Fibroblast of mammary gland (primary cell): ENCODE measurements at regions not wholly inside any gene's neighbourhood (a gene's known extent, or its start where the extent isn't known, plus 50 kb on each side); places are given as distances from the start of the nearest gene placed in this dataset.
A peak's percentile ranks its signal among the peaks of the same experiment; 100 is the strongest.
"Not testable (repeated sequence)": the region's sequence is repeated elsewhere in the genome, so short reads cannot be mapped to it uniquely, and the experiment has no call there.

ENCODE experiments used
- DNase-seq: peaks from one replicate; pipeline ENCODE4 v3.0.0-alpha.2; 2010; ENCODE audit warnings: low read depth
- H3K4me3 ChIP-seq: 2 replicates; pipeline ENCODE4 v1.5.1; 2011; ENCODE audit warnings: low read depth, mild to moderate bottlenecking, low read length, moderate library complexity; ENCODE audit not compliant: control insufficient read depth
- TF ChIP-seq, protein P1 (sequence below): conservative IDR thresholded peaks from 2 replicates; pipeline ENCODE4 v1.5.1; 2011; ENCODE audit warnings: low read depth, low read length, inconsistent platforms; ENCODE audit not compliant: control insufficient read depth, insufficient read depth

DNA sequence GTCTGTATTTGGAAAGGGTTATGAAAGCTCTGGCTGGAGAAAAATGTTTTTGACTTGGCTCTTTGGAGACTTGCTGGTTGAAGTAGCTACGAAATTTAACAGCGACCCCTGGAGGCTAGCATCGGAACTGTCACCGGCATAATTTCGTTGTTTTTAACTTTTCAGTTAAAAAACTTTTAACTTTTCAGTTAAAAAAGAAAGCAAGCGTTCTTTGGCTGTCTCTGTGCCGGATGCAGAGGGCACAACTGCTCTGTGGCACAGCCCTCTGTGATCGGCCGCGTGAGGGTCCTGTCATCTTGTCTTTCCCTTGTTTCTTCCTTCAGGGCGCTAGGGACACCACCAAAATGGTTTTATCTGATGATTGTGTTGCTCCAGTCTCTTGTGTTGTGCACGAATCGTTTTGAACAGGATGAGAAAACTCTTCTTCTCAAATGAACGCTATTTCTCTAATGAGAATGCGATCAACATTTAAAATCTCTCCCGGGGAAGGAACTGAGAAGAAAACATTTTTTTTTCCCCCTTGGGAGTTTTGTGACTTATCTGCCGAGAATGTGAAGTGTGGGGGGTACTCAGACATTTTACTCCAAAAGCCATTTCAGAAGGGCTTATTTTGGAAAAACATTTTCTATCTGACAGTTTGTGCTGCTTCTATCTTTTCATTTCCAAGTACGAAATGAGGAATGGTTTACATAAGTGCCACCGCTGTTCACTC lies 57.1 kb downstream of the ADCYAP1 start:
- TF ChIP-seq, protein P1, sequence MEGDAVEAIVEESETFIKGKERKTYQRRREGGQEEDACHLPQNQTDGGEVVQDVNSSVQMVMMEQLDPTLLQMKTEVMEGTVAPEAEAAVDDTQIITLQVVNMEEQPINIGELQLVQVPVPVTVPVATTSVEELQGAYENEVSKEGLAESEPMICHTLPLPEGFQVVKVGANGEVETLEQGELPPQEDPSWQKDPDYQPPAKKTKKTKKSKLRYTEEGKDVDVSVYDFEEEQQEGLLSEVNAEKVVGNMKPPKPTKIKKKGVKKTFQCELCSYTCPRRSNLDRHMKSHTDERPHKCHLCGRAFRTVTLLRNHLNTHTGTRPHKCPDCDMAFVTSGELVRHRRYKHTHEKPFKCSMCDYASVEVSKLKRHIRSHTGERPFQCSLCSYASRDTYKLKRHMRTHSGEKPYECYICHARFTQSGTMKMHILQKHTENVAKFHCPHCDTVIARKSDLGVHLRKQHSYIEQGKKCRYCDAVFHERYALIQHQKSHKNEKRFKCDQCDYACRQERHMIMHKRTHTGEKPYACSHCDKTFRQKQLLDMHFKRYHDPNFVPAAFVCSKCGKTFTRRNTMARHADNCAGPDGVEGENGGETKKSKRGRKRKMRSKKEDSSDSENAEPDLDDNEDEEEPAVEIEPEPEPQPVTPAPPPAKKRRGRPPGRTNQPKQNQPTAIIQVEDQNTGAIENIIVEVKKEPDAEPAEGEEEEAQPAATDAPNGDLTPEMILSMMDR = peak; percentile 90
- DNase-seq = peak; percentile 54
- peak overlapping the region; percentile 58 for H3K4me3 ChIP-seq

DNA sequence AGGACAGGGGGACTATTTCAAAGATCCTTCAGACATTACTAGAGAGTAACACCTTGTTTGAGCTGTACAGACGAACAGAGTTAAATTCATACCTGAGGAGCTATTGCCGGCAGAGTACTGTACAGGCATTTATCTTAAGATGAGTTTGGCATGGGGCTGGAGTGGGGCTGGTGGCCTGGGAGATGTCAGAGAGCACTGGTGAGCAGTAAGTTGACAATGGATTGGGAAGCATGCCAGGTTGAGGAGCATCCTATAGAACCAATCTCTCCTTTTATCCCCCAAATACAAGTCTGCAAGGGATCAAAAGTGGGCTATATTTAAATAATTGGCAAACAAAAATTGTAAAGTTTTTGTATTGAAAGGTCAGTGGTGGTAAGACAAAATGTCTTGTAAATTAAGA lies 58.6 kb downstream of the ADCYAP1 start:
- H3K4me3 ChIP-seq = no peak overlapping the region
- TF ChIP-seq, protein P1 = no peak
- no peak for DNase-seq

DNA sequence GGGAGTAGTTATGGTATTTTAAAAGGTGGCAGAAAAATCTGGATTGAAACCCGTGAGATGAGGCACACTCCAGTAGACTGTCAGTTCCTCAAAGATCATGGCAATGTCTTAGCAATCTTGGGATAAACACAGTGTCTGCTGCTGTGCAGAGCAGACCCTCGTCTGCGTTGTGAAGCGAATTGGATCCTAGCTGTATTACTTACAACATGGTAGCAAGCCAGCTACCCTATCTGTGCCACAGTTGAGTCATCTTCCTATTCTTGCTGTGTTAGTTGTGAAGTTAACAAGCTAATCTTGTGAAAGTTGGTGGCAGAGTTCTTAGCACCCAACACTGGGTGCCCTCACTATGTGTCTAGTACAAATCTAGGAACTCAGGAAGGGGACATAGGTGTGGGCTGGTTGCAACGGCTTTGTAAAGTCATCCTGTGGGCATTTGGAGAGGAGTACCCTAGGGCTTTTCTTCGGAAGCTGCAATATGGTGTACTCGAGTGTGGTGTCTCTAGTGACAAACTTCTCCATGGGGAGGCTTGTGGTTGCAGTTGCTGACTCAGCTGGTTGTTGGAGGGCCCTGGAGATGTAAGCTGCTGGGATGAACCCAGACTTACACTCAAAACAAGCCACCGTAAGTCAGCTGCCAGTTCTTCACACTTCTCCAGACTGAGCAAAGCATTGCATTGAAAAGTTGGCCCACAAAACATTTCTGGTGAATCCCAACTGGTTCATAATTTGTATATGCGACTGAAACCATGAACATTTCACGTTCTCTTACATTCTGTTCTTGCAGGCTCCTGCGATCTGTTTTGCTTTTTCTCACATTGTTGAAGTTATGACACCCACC lies 61.5 kb downstream of the ADCYAP1 start:
- TF ChIP-seq, protein P1 = no peak
- DNase-seq = no peak
- no peak overlapping the region for H3K4me3 ChIP-seq

DNA sequence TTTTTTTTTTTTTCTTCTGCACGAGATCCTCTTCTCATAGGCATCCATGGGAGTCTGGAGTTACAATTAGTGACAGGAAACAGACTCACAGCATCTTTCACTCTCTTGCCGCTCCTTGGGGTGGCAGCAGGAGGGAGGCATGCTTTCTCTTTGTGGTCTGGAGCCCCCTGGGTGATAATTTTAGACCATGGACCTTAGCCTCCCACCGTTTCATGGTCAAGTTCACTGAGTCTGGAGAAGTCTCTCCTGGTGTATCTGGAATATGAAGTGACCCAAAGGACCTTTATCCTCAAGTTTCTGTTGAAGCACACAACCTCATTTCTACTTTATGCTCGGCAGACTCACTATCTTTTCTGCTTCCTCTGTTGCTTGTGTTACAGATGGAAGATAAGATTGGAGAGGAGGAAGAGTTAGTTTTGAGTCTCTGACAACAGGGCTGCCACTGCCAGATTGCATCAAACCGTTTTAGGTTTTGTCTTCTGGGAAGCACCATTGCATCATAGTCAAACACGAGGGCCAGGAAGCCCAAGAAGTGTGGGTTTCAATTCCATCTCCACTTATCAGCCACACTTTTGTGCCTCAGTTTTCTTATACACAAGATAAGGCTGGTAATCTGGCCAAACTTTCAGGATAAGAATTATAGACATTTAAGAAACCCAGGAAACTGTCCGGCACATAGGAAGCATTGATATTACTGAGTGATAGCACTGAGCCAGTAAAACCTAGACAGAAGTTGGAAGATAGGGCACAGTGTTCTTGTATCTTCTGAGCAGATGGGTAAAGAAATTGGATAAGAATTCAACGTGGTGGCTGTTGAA lies 62.3 kb downstream of the ADCYAP1 start:
- TF ChIP-seq, protein P1 = no peak
- no peak for DNase-seq
- H3K4me3 ChIP-seq = no peak overlapping the region

DNA sequence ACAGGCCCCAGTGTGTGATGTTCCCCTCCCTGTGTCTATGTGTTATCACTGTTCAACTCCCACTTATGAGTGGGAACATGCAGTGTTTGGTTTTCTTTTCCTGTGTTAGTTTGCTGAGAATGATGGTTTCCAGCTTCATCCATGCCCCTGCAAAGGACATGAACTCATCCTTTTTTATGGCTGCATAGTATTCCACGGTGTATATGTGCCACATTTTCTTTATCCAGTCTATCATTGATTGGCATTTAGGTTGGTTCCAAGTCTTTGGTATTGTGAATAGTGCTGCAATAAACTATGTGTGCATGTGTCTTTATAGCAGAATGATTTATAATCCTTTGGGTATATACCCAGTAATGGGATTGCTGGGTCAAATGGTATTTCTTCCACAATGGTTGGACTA lies 64.2 kb downstream of the ADCYAP1 start:
- not testable (repeated sequence) for H3K4me3 ChIP-seq, DNase-seq

DNA sequence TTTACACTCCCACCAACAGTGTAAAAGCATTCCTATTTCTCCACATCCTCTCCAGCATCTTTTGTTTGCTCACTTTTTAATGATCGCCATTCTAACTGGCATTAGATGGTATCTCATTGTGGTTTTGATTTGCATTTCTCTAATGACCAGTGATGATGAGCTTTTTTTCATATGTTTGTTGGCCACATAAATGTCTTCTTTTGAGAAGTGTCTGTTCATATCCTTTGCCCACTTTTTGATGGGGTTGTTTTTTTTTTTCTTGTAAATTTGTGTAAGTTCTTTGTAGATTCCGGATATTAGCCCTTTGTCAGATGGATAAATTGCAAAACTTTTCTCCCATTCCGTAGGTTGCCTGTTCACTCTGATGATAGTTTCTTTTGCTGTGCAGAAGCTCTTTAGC lies 64.6 kb downstream of the ADCYAP1 start:
- H3K4me3 ChIP-seq, DNase-seq: not testable (repeated sequence)

DNA sequence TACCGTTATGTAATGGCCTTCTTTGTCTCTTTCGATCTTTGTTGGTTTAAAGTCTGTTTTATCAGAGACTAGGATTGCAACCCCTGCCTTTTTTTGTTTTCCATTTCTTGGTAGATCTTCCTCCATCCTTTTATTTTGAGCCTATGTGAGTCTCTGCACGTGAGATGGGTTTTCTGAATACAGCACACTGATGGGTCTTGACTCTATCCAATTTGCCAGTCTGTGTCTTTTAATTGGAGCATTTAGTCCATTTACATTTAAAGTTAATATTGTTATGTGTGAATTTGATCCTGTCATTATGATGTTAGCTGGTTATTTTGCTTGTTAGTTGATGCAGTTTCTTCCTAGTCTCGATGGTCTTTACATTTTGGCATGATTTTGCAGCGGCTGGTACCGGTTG lies 69.9 kb downstream of the ADCYAP1 start:
- H3K4me3 ChIP-seq, DNase-seq: not testable (repeated sequence)

DNA sequence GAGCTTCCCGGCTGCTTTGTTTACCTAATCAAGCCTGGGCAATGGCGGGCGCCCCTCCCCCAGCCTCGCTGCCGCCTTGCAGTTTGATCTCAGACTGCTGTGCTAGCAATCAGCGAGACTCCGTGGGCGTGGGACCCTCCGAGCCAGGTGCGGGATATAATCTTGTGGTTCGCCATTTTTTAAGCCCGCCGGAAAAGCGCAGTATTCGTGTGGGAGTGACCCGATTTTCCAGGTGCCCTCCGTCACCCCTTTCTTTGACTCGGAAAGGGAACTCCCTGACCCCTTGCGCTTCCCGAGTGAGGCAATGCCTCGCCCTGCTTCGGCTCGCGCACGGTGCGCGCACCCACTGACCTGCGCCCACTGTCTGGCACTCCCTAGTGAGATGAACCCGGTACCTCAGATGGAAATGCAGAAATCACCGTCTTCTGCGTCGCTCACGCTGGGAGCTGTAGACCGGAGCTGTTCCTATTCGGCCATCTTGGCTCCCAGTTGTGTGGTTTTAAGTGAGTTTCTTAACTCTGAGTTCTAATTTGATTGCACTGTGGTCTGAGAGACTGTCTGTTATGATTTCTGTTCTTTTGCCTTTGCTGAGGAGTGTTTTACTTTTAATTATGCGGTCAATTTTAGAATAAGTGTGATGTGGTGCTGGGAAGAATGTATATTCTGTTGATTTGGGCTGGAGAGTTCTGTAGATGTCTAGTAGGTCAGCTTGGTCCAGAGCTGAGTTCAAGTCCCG lies 71.9 kb downstream of the ADCYAP1 start:
- DNase-seq, H3K4me3 ChIP-seq: not testable (repeated sequence)

DNA sequence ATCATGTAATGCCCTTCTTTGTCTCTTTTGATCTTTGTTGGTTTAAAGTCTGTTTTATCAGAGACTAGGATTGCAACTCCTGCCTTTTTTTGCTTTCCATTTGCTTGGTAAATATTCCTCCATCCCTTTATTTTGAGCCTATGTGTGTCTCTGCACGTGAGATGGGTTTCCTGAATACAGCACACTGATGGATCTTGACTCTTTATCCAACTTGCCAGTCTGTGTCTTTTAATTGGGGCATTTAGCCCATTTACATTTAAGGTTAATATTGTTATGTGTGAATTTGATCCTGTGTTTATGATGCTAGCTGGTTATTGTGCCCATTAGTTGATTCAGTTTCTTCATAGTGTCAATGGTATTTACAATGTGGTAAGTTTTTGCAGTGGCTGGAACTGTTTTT lies 72.7 kb downstream of the ADCYAP1 start:
- not testable (repeated sequence) for H3K4me3 ChIP-seq, DNase-seq

DNA sequence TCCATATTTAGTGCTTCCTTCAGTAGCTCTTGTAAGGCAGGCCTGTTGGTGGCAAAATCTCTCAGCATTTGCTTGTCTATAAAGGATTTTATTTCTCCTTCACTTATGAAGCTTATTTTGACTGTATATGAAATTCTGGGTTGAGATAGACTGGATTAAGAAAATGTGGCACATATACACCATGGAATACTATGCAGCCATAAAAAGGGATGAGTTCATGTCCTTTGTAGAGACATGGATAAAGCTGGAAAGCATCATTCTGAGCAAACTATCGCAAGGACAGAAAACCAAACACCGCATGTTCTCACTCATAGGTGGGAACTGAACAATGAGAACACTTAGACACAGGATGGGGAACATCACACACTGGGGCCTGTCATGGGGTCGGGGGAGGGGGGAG lies 73.1 kb downstream of the ADCYAP1 start:
- not testable (repeated sequence) for H3K4me3 ChIP-seq, DNase-seq
